SK-N-SH treated with all-trans-retinoic acid at 6 μM for 48 hours (cell line): ENCODE measurements at regions not wholly inside any gene's neighbourhood (a gene's known extent, or its start where the extent isn't known, plus 50 kb on each side); places are given as distances from the start of the nearest gene placed in this dataset.

ENCODE experiments used
- CSDC2 ChIP-seq: fragments of 250-450 bp; sonication (Bioruptor Pico); IDR thresholded peaks from 2 replicates; pipeline ENCODE4 v1.5.0; 2020; ENCODE audit warnings: mild to moderate bottlenecking, moderate library complexity
- SNAI2 ChIP-seq: fragments of 250-450 bp; sonication (Bioruptor Pico); IDR thresholded peaks from 2 replicates; pipeline ENCODE4 v1.5.0; 2020; ENCODE audit warnings: mild to moderate bottlenecking, moderate library complexity

GRCh38 chr2:103152556-103152955 lies 390.7 kb downstream of the TMEM182 start:
- TF ChIP-seq SNAI2 (CRISPR knock-in tag), result no peak
- no peak for TF ChIP-seq CSDC2 (CRISPR knock-in tag)
